ENCODE measurements at regions not wholly inside any gene's neighbourhood (a gene's known extent, or its start where the extent isn't known, plus 50 kb on each side); places are given as distances from the start of the nearest gene placed in this dataset.

- TF ChIP-seq ZFX (IDR thresholded peaks at IDR 0.05) (no peak), CTCF (IDR thresholded peaks at IDR 0.05 in 2 of 3, conservative IDR thresholded peaks at IDR 0.05 in 1 of 3; ENCODE audit: borderline replicate concordance in 1 of 3, insufficient read depth in 1 of 3, low read depth in 2 of 3, low read length in 2 of 3) (no peak), RAD21 (IDR thresholded peaks at IDR 0.05; ENCODE audit: low read depth) (no peak), EZH2 (IDR thresholded peaks at IDR 0.05) (no peak), POLR2AphosphoS5 (IDR thresholded peaks at IDR 0.05; ENCODE audit: low read depth, low read length) (no peak), REST (IDR thresholded peaks at IDR 0.05; ENCODE audit: low read depth) (no peak), CEBPB (IDR thresholded peaks at IDR 0.05; ENCODE audit: low read depth) (no peak), TCF7L2 (IDR thresholded peaks at IDR 0.05; ENCODE audit: borderline replicate concordance, extremely low read depth, insufficient read depth, insufficient read length) (no peak), SIN3A (IDR thresholded peaks at IDR 0.05; ENCODE audit: low read depth) (no peak), ELF1 (IDR thresholded peaks at IDR 0.05; ENCODE audit: borderline replicate concordance, low read depth) (no peak), ATF3 (IDR thresholded peaks at IDR 0.05) (no peak), EGR1 (IDR thresholded peaks at IDR 0.05; ENCODE audit: low read depth) (no peak), FOSL1 (IDR thresholded peaks at IDR 0.05; ENCODE audit: low read depth) (no peak), MAX (IDR thresholded peaks at IDR 0.05) (no peak)
These were observed 269.4 kb downstream of the TCF7L2 start for GRCh38 chr10:113219446-113219845.
